ENCODE measurements at regions not wholly inside any gene's neighbourhood (a gene's known extent, or its start where the extent isn't known, plus 50 kb on each side); places are given as distances from the start of the nearest gene placed in this dataset.

DNA sequence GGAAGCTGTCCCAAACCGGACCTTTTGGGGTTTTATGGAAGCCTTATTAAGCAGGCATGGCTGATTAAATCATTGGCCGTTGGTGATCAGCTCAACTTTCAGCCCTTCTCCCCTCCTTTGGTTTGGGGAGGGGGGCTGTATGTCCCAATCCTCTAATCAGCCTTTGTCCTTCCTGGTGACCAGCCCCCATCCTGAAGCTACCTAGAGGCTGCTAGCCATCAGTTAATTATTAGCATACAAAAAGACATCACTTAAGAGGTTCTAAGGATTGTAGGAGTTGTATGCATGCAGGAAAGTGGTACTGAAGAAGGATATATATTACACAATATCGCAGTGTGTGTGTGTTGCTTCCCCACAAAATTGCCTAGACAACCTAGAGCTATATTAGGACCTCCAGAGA is 553.3 kb upstream of the FZD8 start:
- Histone ChIP-seq H3K9ac (ENCODE audit: insufficient read depth, low read length) (no peak overlapping the region), H3K4me1 (ENCODE audit: control insufficient read depth, extremely low read depth, insufficient read depth, low read length) (no peaks in the 10 kb centered on the region), H3K79me2 (ENCODE audit: control insufficient read depth, insufficient read depth, low read length) (no peaks in the 10 kb centered on the region), H2AFZ (ENCODE audit: low read length) (no peak overlapping the region), H3K36me3 (ENCODE audit: control insufficient read depth, insufficient read depth, low read length) (no peaks in the 10 kb centered on the region), H4K20me1 (ENCODE audit: control insufficient read depth, extremely low read depth, insufficient read depth, low read length) (no peaks in the 10 kb centered on the region), H3K9me3 (ENCODE audit: control insufficient read depth, insufficient read depth, low read depth, low read length) (no peaks in the 10 kb centered on the region), H3K27ac (ENCODE audit: insufficient read depth, low read length) (no peak overlapping the region), H3K4me2 (ENCODE audit: extremely low read depth, insufficient read depth, low read length) (no peak overlapping the region), H3K27me3 (ENCODE audit: control insufficient read depth, insufficient read depth, low read length) (no peaks in the 10 kb centered on the region), H3K4me3 (replicated peaks in 1 of 4; ENCODE audit: control extremely low read depth in 1 of 4, insufficient read depth in 1 of 4, low read depth in 3 of 4, low read length in 4 of 4) (no peak overlapping the region)
- no peak for DNase-seq (ENCODE audit: low read depth in 2 of 2)
- TF ChIP-seq EZH2 (IDR thresholded peaks at IDR 0.05; ENCODE audit: low read length, missing control alignments), result no peak
- TF ChIP-seq, protein P1, sequence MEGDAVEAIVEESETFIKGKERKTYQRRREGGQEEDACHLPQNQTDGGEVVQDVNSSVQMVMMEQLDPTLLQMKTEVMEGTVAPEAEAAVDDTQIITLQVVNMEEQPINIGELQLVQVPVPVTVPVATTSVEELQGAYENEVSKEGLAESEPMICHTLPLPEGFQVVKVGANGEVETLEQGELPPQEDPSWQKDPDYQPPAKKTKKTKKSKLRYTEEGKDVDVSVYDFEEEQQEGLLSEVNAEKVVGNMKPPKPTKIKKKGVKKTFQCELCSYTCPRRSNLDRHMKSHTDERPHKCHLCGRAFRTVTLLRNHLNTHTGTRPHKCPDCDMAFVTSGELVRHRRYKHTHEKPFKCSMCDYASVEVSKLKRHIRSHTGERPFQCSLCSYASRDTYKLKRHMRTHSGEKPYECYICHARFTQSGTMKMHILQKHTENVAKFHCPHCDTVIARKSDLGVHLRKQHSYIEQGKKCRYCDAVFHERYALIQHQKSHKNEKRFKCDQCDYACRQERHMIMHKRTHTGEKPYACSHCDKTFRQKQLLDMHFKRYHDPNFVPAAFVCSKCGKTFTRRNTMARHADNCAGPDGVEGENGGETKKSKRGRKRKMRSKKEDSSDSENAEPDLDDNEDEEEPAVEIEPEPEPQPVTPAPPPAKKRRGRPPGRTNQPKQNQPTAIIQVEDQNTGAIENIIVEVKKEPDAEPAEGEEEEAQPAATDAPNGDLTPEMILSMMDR (conservative IDR thresholded peaks at IDR 0.05 in 1 of 2, IDR thresholded peaks at IDR 0.05 in 1 of 2; ENCODE audit: low read depth in 1 of 2, low read length in 2 of 2), result no peak

DNA sequence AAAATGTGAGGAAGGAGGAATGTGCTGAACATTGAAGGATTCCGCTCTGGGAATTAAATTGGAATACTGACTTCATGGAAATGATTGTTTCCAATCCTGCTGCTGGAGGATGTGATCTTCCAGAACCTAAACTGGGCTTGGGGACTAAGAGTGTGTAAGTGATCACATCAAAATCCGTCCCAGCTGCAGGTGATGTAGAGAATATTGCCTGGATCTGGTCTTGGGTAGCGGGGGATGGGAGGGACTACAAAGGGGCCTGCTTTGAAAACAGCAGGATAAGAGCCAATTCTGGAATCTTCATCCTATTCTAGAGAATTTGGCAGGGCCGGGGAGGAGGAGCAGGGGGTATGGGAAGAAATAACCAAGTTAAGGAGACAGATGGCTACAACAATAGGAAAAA is 552.2 kb upstream of the FZD8 start:
- no peak overlapping the region for H3K27ac ChIP-seq (ENCODE audit: insufficient read depth, low read length)
- no peaks in the 10 kb centered on the region for H4K20me1 ChIP-seq (ENCODE audit: control insufficient read depth, extremely low read depth, insufficient read depth, low read length)
- no peak overlapping the region for H2AFZ ChIP-seq (ENCODE audit: low read length)
- H3K4me1 ChIP-seq (ENCODE audit: control insufficient read depth, extremely low read depth, insufficient read depth, low read length), result no peaks in the 10 kb centered on the region
- no peaks in the 10 kb centered on the region for H3K9me3 ChIP-seq (ENCODE audit: control insufficient read depth, insufficient read depth, low read depth, low read length)
- H3K36me3 ChIP-seq (ENCODE audit: control insufficient read depth, insufficient read depth, low read length), result no peaks in the 10 kb centered on the region
- no peak for DNase-seq (ENCODE audit: low read depth in 2 of 2)
- H3K4me2 ChIP-seq (ENCODE audit: extremely low read depth, insufficient read depth, low read length), result no peak overlapping the region
- no peak overlapping the region for H3K9ac ChIP-seq (ENCODE audit: insufficient read depth, low read length)
- H3K27me3 ChIP-seq (ENCODE audit: control insufficient read depth, insufficient read depth, low read length), result no peaks in the 10 kb centered on the region
- H3K4me3 ChIP-seq (replicated peaks in 1 of 4; ENCODE audit: control extremely low read depth in 1 of 4, insufficient read depth in 1 of 4, low read depth in 3 of 4, low read length in 4 of 4), result no peak overlapping the region
- TF ChIP-seq EZH2 (IDR thresholded peaks at IDR 0.05; ENCODE audit: low read length, missing control alignments), result no peak
- TF ChIP-seq, protein P1 (conservative IDR thresholded peaks at IDR 0.05 in 1 of 2, IDR thresholded peaks at IDR 0.05 in 1 of 2; ENCODE audit: low read depth in 1 of 2, low read length in 2 of 2), result no peak
- no peaks in the 10 kb centered on the region for H3K79me2 ChIP-seq (ENCODE audit: control insufficient read depth, insufficient read depth, low read length)

DNA sequence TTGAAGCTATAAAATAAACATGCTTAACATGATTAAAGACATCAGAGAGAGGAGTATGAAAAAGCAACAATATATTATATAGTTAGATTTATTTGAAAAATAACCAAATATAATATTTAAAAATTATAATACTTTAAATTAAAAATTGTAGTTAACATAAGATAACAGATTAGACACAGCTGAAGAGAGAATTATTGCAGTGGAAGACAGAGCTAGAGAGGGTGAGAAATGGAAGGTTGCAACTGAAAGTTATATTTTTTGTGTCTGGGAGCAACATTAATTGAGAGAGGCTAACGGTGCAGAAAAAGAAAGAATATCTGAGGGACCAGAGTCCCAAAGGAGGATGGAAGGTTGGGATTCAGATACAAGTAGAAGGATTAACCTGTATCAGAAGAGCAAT is 548.9 kb upstream of the FZD8 start:
- Histone ChIP-seq H4K20me1 (ENCODE audit: control insufficient read depth, extremely low read depth, insufficient read depth, low read length) (no peaks in the 10 kb centered on the region), H3K27ac (ENCODE audit: insufficient read depth, low read length) (no peak overlapping the region), H3K27me3 (ENCODE audit: control insufficient read depth, insufficient read depth, low read length) (no peaks in the 10 kb centered on the region), H3K9ac (ENCODE audit: insufficient read depth, low read length) (no peak overlapping the region), H3K9me3 (ENCODE audit: control insufficient read depth, insufficient read depth, low read depth, low read length) (no peaks in the 10 kb centered on the region), H3K79me2 (ENCODE audit: control insufficient read depth, insufficient read depth, low read length) (no peaks in the 10 kb centered on the region), H3K4me3 (replicated peaks in 1 of 4; ENCODE audit: control extremely low read depth in 1 of 4, insufficient read depth in 1 of 4, low read depth in 3 of 4, low read length in 4 of 4) (no peak overlapping the region), H3K4me1 (ENCODE audit: control insufficient read depth, extremely low read depth, insufficient read depth, low read length) (no peaks in the 10 kb centered on the region), H3K36me3 (ENCODE audit: control insufficient read depth, insufficient read depth, low read length) (no peaks in the 10 kb centered on the region), H3K4me2 (ENCODE audit: extremely low read depth, insufficient read depth, low read length) (no peak overlapping the region), H2AFZ (ENCODE audit: low read length) (no peak overlapping the region)
- DNase-seq (ENCODE audit: low read depth in 2 of 2), result no peak
- no peak for TF ChIP-seq EZH2 (IDR thresholded peaks at IDR 0.05; ENCODE audit: low read length, missing control alignments)
- TF ChIP-seq, protein P1 (conservative IDR thresholded peaks at IDR 0.05 in 1 of 2, IDR thresholded peaks at IDR 0.05 in 1 of 2; ENCODE audit: low read depth in 1 of 2, low read length in 2 of 2), result no peak

All from fibroblast of lung (primary cell).